T-helper 2 cell treated with Interferon-gamma antibody and Interleukin-4, amounts not matched to agents 5 μg/mL and 100 μg/mL, for 36 hours (primary cell): ENCODE measurements at regions not wholly inside any gene's neighbourhood (a gene's known extent, or its start where the extent isn't known, plus 50 kb on each side); places are given as distances from the start of the nearest gene placed in this dataset.

ENCODE experiments used
- DNase-seq: peaks from one replicate; pipeline ENCODE4 v3.0.0; 2021; ENCODE audit warnings: low spot score
- H3K27ac Mint-ChIP-seq: one replicate; pipeline ENCODE4 v1.8.0; 2021; ENCODE audit warnings: mild to moderate bottlenecking, mixed read lengths
- H3K27me3 Mint-ChIP-seq: one replicate; pipeline ENCODE4 v1.8.0; 2021; ENCODE audit warnings: low read depth, mixed read lengths
- H3K36me3 Mint-ChIP-seq: one replicate; pipeline ENCODE4 v1.8.0; 2021; ENCODE audit warnings: low read depth, mixed read lengths
- H3K4me1 Mint-ChIP-seq: one replicate; pipeline ENCODE4 v1.8.0; 2021; ENCODE audit warnings: low read depth, mixed read lengths
- H3K4me3 Mint-ChIP-seq: one replicate; pipeline ENCODE4 v1.8.0; 2022; ENCODE audit warnings: mild to moderate bottlenecking, moderate library complexity, mixed read lengths
- H3K9me3 Mint-ChIP-seq: one replicate; pipeline ENCODE4 v1.8.0; 2021; ENCODE audit warnings: mixed read lengths

GRCh38 chr9:99588299-99588698, 233.4 kb upstream of the NR4A3 start:
- no peaks in the 10 kb centered on the region for H3K9me3 Mint-ChIP-seq
- no peaks in the 10 kb centered on the region for H3K4me1 Mint-ChIP-seq
- no peak overlapping the region for H3K4me3 Mint-ChIP-seq
- peaks cover 6% of the 10 kb centered on the region for H3K27me3 Mint-ChIP-seq
- DNase-seq, result no peak
- H3K36me3 Mint-ChIP-seq, result no peaks in the 10 kb centered on the region
- H3K27ac Mint-ChIP-seq, result no peak overlapping the region

DNA sequence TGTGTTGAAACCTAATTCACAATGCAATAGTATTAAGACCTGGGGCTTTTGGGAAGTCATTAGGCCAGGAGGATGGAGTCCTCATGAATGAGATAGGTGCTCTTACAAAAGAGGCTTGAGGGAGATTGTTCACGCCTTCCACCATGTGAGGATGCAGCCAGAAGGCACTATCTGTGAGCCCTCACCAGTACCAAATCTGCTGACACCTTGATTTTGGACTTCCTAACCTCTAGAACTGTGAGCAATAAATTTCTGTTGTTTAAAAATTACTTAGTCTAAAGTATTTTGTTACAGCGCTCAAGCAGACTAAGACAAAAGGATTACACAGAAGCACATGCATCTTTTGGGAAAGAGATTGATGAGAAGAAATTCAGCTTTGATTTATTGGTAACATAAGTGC, 232.9 kb upstream of the NR4A3 start:
- H3K4me3 Mint-ChIP-seq, result no peak overlapping the region
- H3K4me1 Mint-ChIP-seq, result no peaks in the 10 kb centered on the region
- no peak overlapping the region for H3K27ac Mint-ChIP-seq
- H3K27me3 Mint-ChIP-seq, result peaks cover 4% of the 10 kb centered on the region
- no peak for DNase-seq
- H3K9me3 Mint-ChIP-seq, result no peaks in the 10 kb centered on the region
- H3K36me3 Mint-ChIP-seq, result no peaks in the 10 kb centered on the region

DNA sequence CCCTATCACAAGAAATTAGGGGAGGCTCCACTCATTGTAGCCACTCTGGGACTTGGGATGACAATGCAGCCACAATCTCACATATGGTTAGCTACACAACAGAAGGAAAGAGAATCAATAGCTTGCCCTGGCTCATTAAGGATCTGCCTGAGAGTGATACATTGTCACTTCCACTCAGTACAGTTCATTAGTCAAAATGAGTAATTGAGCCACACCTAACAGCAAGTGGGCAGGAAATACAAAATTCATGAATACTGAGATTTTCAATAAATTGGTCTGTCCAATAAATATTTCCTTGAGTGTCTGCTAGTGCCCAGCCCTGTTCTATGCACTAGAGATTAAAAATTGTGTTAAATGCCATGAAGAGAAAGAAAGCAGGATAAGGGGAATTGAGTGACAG, 231.3 kb upstream of the NR4A3 start:
- no peak for DNase-seq
- Mint-ChIP-seq H3K36me3 (no peaks in the 10 kb centered on the region), H3K9me3 (no peaks in the 10 kb centered on the region), H3K4me3 (no peak overlapping the region), H3K27me3 (peaks cover 4% of the 10 kb centered on the region), H3K4me1 (peaks cover under 1% of the 10 kb centered on the region), H3K27ac (no peak overlapping the region)

- peaks cover 4% of the 10 kb centered on the region for H3K27me3 Mint-ChIP-seq
These were observed 230.8 kb upstream of the NR4A3 start for GRCh38 chr9:99590840-99591239.

DNA sequence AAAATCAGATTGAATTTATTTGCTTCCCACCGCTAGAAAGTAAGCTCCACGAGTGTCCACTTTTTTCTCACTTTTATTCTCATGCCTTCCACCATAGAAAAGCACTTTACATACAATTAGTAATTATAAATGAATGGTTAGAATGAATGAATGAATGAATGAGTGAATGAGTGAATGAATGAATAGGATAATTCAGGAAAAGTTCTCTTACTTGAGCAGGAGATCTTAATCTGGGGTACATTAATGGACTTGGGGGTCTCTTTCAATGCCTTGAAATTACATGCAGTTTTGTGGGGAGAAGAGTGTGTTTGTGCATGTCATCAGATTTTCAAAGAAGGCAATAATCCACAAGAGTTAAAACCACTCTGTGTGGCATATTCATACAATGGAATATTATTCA, 229.9 kb upstream of the NR4A3 start:
- H3K9me3 Mint-ChIP-seq, result no peaks in the 10 kb centered on the region

More at GRCh38 chr9:99590840-99591239, 230.8 kb upstream of the NR4A3 start:
- H3K4me1 Mint-ChIP-seq, result peaks cover 5% of the 10 kb centered on the region
- H3K9me3 Mint-ChIP-seq, result no peaks in the 10 kb centered on the region
- no peak for DNase-seq
- no peak overlapping the region for H3K27ac Mint-ChIP-seq
- no peaks in the 10 kb centered on the region for H3K36me3 Mint-ChIP-seq
- no peak overlapping the region for H3K4me3 Mint-ChIP-seq

GRCh38 chr9:99592834-99593574, 228.7 kb upstream of the NR4A3 start:
- no peaks in the 10 kb centered on the region for H3K36me3 Mint-ChIP-seq
- H3K9me3 Mint-ChIP-seq, result no peaks in the 10 kb centered on the region
- H3K4me3 Mint-ChIP-seq, result no peak overlapping the region
- H3K27ac Mint-ChIP-seq, result no peak overlapping the region
- no peak for DNase-seq
- peaks cover 10% of the 10 kb centered on the region for H3K4me1 Mint-ChIP-seq
- H3K27me3 Mint-ChIP-seq, result peaks cover 4% of the 10 kb centered on the region

More for the DNA sequence above, 229.9 kb upstream of the NR4A3 start:
- Mint-ChIP-seq H3K27ac (no peak overlapping the region), H3K36me3 (no peaks in the 10 kb centered on the region), H3K27me3 (peaks cover 4% of the 10 kb centered on the region), H3K4me3 (no peak overlapping the region), H3K4me1 (peaks cover 10% of the 10 kb centered on the region)
- no peak for DNase-seq

- Mint-ChIP-seq H3K27me3 (peaks cover 4% of the 10 kb centered on the region), H3K4me1 (peaks cover 10% of the 10 kb centered on the region), H3K27ac (no peak overlapping the region), H3K36me3 (no peaks in the 10 kb centered on the region), H3K9me3 (no peaks in the 10 kb centered on the region), H3K4me3 (no peak overlapping the region)
- DNase-seq, result no peak
These were observed 228.1 kb upstream of the NR4A3 start for GRCh38 chr9:99593610-99594009.

DNA sequence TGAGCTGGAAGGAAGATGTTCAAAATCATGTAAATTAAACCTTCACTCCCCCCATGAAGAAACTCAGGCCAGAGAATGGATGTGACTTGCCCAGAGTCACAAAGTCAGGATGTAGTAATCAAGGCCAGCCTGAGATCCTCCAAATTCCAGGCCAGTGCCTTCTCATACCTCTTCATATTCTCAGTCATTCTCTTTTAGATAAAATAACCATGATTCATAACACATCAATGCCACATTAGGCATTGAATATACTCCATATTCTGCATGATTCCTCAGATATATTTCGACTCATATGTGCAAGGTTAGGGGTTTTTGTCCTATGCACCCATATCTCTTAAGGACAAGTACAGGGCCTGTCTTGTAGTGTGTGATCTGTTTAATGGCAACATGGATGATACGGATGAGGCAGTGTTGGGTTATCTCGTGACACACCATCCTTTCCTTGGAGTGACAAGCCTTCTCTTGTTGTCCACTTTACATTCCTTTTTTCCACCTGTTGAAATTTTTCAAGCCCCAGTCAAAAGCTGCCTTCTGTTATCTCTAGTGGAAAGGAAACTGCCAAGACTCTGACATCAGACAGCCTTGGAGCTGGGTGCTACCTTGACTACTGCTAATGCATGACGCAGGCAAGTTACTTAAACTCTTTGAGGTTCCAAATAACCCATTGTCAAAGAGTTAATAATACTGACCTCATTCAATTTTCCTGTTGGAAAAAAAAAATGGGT, 227.5 kb upstream of the NR4A3 start:
- H3K4me1 Mint-ChIP-seq, result peaks cover 10% of the 10 kb centered on the region
- H3K9me3 Mint-ChIP-seq, result no peaks in the 10 kb centered on the region
- H3K27me3 Mint-ChIP-seq, result peaks cover 4% of the 10 kb centered on the region
- no peak overlapping the region for H3K4me3 Mint-ChIP-seq
- DNase-seq, result no peak
- H3K27ac Mint-ChIP-seq, result no peak overlapping the region
- H3K36me3 Mint-ChIP-seq, result no peaks in the 10 kb centered on the region

DNA sequence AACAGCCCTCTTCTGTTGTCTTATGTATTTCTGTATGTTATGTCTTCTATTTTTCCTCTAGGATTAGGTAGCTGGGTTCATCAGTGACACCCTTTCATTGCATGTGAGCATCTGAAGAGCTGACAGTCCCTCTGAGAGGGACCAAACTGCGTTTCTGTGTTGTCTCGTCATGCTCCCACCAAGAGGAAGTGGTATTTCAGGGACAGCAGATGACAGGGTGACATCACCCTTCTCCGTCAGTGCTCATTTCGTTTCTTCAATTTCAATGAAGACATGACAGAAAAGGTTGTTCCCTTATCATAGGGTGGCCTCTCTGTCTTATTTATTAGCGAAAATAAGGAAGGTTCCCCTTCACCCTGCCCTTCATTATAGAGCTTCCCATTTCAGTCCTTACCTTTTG, 225.9 kb upstream of the NR4A3 start:
- Mint-ChIP-seq H3K4me1 (peaks cover 10% of the 10 kb centered on the region), H3K4me3 (no peak overlapping the region), H3K27me3 (peaks cover 4% of the 10 kb centered on the region), H3K9me3 (no peaks in the 10 kb centered on the region), H3K27ac (peak overlapping the region; percentile 35), H3K36me3 (no peaks in the 10 kb centered on the region)
- DNase-seq, result peak; percentile 12

DNA sequence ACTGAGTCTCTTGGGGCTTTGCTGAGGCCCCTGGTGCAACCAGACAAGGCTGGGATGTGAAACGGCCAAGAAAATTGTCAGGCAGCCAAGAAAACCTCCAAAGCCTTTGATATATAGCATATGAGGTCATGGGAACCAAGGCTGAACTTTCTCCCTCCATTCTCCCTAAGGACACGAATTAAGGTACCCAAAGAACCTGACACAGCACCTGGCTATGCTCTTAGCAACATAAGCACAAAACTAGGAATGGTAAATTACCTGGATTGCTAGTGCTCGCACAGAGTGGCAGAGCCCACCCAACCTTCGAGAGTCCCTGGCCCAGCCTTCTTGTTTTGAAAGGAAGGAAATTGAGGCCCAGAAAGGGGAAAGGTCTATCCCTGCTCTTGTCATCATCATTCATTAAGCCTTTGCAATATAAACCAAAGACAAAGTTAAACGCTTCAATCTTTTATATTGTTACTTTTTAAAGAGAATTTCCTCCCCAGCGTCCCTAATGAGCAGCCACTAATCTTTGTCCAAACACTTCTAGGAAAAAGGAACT, 220.0 kb upstream of the NR4A3 start:
- H3K27ac Mint-ChIP-seq, result no peak overlapping the region
- H3K36me3 Mint-ChIP-seq, result no peaks in the 10 kb centered on the region
- H3K9me3 Mint-ChIP-seq, result no peaks in the 10 kb centered on the region
- no peak for DNase-seq
- H3K27me3 Mint-ChIP-seq, result no peaks in the 10 kb centered on the region
- H3K4me3 Mint-ChIP-seq, result no peak overlapping the region
- H3K4me1 Mint-ChIP-seq, result peaks cover 3% of the 10 kb centered on the region

GRCh38 chr9:99602854-99603253, 218.8 kb upstream of the NR4A3 start:
- H3K9me3 Mint-ChIP-seq, result no peaks in the 10 kb centered on the region
- no peak overlapping the region for H3K4me3 Mint-ChIP-seq
- no peaks in the 10 kb centered on the region for H3K27me3 Mint-ChIP-seq
- H3K27ac Mint-ChIP-seq, result no peak overlapping the region
- peaks cover 3% of the 10 kb centered on the region for H3K4me1 Mint-ChIP-seq
- H3K36me3 Mint-ChIP-seq, result no peaks in the 10 kb centered on the region
- DNase-seq, result no peak

GRCh38 chr9:99605016-99605743, 216.5 kb upstream of the NR4A3 start:
- Mint-ChIP-seq H3K4me1 (peaks cover 3% of the 10 kb centered on the region), H3K27me3 (no peaks in the 10 kb centered on the region), H3K9me3 (no peaks in the 10 kb centered on the region), H3K27ac (no peak overlapping the region), H3K36me3 (no peaks in the 10 kb centered on the region), H3K4me3 (no peak overlapping the region)
- no peak for DNase-seq

DNA sequence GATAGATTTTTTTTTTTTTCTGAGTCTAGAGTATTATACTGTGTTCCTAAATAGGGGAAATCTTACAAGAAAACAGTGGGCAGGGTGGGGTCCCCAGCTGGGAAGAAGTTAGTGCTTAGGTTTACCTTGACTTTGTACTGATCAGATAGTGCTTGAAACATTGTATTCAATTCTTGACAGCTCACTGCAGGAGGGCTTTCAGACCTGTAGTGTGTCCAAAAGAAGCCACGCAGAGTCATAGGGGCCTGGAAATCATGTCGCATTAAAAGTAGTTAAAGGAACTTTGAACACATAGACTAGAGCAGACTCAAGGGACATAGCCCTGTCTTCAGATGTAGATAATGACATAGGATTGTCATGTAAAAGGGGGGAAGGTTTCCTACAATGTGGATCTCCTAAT, 215.4 kb upstream of the NR4A3 start:
- no peaks in the 10 kb centered on the region for H3K36me3 Mint-ChIP-seq
- H3K27me3 Mint-ChIP-seq, result no peaks in the 10 kb centered on the region

DNA sequence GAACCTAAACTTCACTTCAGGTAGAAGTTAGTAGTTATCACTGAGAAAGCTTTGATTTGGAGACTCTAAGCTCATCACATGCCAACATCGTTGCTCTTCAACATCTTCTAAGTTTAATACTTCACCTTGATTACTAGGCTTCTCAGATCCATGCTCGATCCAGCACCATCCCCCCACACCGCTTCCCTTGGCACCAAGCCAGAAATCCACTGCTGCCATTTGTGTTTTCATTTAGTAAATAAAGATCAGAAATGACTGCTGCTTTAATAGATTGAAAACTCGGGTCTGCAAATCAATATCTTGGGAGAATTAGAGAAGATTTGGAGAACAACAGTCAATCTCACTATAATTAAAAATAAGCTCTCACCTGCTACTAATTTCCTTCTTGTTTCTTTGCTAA, 214.7 kb upstream of the NR4A3 start:
- no peak for DNase-seq
- no peaks in the 10 kb centered on the region for H3K9me3 Mint-ChIP-seq
- H3K27ac Mint-ChIP-seq, result no peak overlapping the region

More for the DNA sequence above, 215.4 kb upstream of the NR4A3 start:
- Mint-ChIP-seq H3K9me3 (no peaks in the 10 kb centered on the region), H3K27ac (no peak overlapping the region), H3K4me1 (peaks cover 3% of the 10 kb centered on the region), H3K4me3 (no peak overlapping the region)
- DNase-seq, result no peak

More for the DNA sequence above, 214.7 kb upstream of the NR4A3 start:
- no peak overlapping the region for H3K4me3 Mint-ChIP-seq
- H3K36me3 Mint-ChIP-seq, result no peaks in the 10 kb centered on the region
- no peaks in the 10 kb centered on the region for H3K27me3 Mint-ChIP-seq
- peaks cover 3% of the 10 kb centered on the region for H3K4me1 Mint-ChIP-seq
